Cerebellar nuclear complex (tissue), 1 donor: ENCODE measurements at regions not wholly inside any gene's neighbourhood (a gene's known extent, or its start where the extent isn't known, plus 50 kb on each side); places are given as distances from the start of the nearest gene placed in this dataset.
"Not testable (repeated sequence)": the region's sequence is repeated elsewhere in the genome, so short reads cannot be mapped to it uniquely, and the experiment has no call there.

Experiments used
- DNase-seq, 2 experiments: peaks; one replicate each; lab custom pipeline; 2025; lab: John Stamatoyannopoulos, UW

DNA sequence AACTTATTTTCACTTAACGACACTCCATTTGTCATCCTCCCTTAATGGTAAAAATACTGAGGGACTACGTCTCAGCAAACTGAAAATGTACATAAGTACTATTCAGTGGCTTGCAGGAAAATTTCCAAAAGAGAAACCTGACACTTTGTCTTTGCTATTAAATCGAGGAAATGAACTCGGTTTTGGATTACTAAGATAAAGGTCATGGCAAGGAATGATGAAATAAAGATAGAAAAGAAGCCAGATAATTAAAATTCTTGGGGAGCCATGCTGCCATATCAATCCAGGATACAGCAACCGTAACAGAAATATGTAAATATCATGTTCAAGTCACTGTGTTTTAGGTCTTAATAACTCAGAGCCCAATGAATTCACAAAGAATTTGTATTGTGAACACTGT, 647.8 kb downstream of the CDH9 start:
- no peak for DNase-seq

DNA sequence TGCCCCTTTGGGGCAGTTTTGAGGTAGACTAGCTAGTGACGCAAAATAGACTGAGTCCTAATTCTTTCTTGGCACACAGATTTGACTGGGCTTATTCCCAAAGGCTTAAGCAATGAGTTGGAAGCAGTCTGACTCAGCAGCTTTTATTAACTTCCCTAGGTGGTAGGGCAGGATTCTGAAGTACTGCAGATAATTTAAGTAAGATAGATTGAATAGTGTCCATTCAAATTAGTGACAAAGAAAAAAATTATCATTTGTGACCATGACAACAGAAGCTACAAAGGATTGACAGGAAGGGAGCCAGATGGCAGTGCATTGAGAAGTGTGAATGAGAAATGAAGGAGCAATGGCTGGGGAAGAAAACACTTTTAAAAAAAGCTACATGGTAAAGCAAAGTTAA, 649.4 kb downstream of the CDH9 start:
- no peak for DNase-seq

GRCh38 chr5:26386532-26386931, 651.9 kb downstream of the CDH9 start:
- DNase-seq: no peak

- not testable (repeated sequence) for DNase-seq
Measured at GRCh38 chr5:26364624-26365023, 673.8 kb downstream of the CDH9 start.

- DNase-seq: no peak
Measured at GRCh38 chr5:26343801-26344325, 694.5 kb downstream of the CDH9 start.

- no peak for DNase-seq
Measured at GRCh38 chr5:26339576-26339975, 698.8 kb downstream of the CDH9 start.

DNA sequence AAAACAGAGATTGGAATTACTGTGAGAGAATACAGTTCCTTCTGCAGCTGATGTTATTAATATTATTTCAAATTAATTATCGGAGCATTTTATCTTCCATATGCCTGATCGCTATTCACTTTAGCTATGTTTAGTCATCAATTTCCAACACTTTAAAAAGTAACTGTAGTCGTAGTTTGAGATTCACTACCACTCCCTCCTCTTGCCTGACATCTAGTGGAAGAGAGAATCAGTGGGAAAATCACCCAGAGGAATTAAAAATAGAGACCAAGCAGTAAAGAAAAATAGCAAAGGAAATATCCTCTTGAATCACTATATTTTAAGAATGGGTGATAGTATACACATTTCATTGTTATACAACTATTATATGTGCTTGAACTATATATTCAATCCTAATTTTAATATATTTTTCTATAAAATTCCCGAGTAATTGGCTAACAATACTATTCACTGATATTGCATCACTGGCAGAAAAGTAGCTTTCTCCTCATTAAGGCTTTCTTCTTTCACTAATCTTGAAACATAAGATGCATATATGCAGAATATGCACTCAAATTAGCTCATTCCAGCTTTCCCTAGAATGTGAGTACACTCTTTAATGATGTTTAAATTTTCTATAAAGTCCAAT, 708.7 kb downstream of the CDH9 start:
- DNase-seq: no peak

- DNase-seq: no peak
Measured at GRCh38 chr5:26326153-26326759, 712.1 kb downstream of the CDH9 start.

- not testable (repeated sequence) for DNase-seq
Measured at GRCh38 chr5:26325432-26325831, 713.0 kb downstream of the CDH9 start.

DNA sequence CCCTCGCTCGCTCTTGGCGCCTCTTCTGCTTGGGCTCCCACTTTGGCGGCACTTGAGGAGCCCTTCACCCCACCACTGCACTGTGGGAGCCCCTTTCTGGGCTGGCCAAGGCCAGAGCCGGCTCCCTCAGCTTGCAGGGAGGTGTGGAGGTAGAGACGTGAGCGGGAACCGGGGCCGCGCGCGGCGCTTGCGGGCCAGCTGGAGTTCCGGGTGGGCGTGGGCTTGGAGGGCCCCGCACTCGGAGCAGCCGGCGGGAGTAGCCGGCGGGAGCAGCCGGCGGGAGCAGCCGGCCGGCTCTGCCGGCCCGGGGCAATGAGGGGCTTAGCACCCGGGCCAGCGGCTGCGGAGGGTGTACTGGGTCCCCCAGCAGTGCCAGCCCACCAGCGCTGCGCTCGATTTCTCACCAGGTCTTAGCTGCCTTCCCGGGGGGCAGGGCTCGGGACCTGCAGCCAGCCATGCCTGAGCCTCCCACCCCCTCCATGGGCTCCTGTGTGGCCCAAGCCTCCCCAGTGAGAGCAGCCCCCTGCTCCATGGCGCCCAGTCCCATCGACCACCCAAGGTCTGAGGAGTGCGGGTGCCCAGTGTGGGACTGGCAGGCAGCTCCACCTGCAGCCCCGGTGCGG, 714.0 kb downstream of the CDH9 start:
- not testable (repeated sequence) for DNase-seq

DNA sequence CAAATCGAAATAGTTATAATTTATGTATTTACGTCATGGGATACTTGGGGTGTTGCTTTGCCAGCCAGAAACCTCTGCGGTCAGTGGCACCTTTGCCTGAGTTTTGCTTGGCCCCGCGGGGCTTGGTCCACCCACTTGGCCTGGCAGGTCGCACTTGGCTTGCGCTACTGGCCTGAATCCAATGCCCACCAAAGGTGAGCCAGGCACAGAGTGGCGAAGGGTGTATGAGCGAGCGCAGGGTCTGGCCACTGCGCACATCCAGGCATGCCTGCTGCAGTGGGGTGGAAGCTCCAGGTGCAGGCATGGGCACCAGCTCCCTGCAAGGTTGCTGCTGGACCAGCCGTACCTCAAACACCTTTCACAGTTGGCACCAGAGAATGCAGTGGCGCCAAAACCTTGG, 714.6 kb downstream of the CDH9 start:
- no peak for DNase-seq

- no peak for DNase-seq
Measured at GRCh38 chr5:26321278-26321677, 717.1 kb downstream of the CDH9 start.

DNA sequence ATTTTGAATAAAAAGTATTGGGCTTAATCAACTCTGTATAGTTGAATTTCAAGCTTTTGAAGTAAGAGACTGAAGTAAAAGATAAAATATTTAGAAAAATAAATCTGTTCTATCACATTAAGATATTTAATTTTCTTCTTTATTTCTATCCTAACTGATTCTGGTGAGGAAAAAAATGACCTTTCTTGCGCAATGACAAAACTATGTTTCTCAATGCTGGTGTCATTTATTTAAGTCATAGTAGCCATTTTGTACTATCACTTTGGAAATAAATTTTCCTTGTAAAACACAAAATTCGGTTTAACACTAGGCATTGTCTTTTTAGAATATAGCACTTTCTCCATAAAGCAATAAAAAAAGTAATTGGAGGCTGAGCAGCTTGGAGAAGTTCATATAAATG, 728.0 kb downstream of the CDH9 start:
- no peak for DNase-seq

GRCh38 chr5:26295541-26295940, 742.8 kb downstream of the CDH9 start:
- DNase-seq: no peak

- DNase-seq: no peak
Measured at GRCh38 chr5:26282190-26282589, 756.2 kb downstream of the CDH9 start.

DNA sequence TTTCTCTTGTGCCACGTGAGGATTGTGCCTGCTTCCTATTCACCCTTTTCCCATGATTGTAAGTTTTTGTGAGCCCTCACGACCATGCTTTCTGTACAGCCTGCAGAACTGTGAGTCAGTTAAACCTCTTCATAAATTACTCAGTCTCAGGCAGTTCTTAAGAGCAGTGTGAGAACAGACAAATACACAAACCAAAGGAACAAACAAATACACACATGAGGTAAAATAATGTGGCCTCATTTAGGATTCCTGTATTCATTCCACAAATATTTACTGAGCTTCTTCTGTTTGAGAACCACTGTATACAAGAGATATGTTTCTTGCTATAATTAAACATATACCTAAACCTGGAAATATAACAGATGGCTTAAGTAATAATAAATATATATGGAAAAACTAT, 760.3 kb downstream of the CDH9 start:
- no peak for DNase-seq

GRCh38 chr5:26259081-26259480, 779.3 kb downstream of the CDH9 start:
- DNase-seq: no peak

DNA sequence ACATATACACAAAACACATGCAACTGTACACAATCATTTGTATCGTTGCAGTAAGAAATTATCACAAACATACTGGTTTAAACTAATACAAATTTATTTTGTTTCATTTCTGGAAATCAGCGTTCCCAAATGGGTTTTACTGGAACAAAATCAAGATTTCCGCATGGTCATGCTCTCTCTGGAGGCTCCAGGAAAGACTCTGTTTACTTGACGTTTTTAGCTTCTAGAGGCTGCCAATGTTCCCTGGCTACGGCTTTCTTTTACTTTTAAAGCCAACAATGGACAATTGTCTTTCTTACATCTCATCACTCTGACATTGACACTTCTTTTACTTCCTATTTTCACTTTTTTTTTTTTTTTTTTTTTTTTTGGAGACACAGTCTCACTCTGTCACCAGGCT, 793.1 kb downstream of the CDH9 start:
- no peak for DNase-seq

DNA sequence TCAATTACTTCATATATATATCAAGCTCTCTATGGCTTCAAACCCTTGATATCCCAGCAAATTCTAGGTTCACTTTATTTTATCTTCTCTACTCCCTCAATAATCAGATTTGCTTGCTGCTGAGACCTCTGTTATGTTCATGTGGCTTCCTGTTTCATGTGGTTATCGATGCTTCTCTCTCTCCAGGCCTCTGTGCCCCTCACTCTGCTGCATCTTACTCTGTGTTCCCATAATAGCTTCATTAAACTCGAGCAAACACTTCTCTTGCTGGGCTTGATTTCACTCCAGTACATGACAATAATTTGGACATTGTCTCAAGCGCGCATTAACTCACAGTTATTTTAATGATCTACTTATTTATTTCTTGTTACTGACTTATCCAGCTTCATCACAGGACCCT, 798.8 kb downstream of the CDH9 start:
- no peak for DNase-seq

- no peak for DNase-seq
Measured at GRCh38 chr5:26237489-26237888, 800.9 kb downstream of the CDH9 start.

GRCh38 chr5:26236936-26237335, 801.5 kb downstream of the CDH9 start:
- no peak for DNase-seq

DNA sequence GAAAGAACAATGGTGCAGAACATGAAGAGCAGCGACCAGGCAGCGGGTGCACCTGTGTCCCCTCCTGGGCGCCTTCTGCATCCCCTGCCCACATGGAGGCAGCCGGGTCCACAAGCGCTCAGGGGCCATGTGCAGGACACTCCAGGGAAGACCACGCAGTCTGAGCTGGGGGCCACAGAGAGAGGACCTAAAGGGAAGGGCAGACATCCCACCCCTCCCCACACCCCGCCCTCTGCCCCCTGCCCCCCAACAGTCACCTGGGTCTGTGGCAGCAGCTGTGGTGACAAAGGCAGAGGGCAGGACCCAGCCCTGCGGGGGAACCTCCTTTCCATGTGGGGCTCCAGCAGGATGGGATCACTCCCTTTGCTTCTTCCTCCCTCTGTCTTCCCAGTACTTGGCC, 805.7 kb downstream of the CDH9 start:
- DNase-seq: no peak

- DNase-seq: no peak
Measured at GRCh38 chr5:26231316-26231715, 807.1 kb downstream of the CDH9 start.
